Left ventricle myocardium inferior (tissue), 1 donor: ENCODE measurements at regions not wholly inside any gene's neighbourhood (a gene's known extent, or its start where the extent isn't known, plus 50 kb on each side); places are given as distances from the start of the nearest gene placed in this dataset.
A peak's percentile ranks its signal among the peaks of the same experiment; 100 is the strongest.

Experiments
- DNase-seq: peaks from one replicate; pipeline ENCODE4 v3.0.0-alpha.2; 2020
- H3K27ac ChIP-seq: fragments of 200-600 bp; replicated peaks from 2 replicates; pipeline ENCODE4 v1.8.0; 2021
- H3K27me3 ChIP-seq: fragments of 200-600 bp; 2 replicates; pipeline ENCODE4 v1.8.0; 2021; ENCODE audit warnings: low read depth
- H3K36me3 ChIP-seq: fragments of 200-600 bp; 2 replicates; pipeline ENCODE4 v1.8.0; 2021
- H3K4me1 ChIP-seq: fragments of 200-600 bp; 2 replicates; pipeline ENCODE4 v1.8.0; 2021
- H3K4me3 ChIP-seq: fragments of 200-600 bp; 2 replicates; pipeline ENCODE4 v1.8.0; 2021; ENCODE audit warnings: mild to moderate bottlenecking, moderate library complexity
- H3K9me3 ChIP-seq: fragments of 200-600 bp; replicated peaks from 2 replicates; pipeline ENCODE4 v1.8.0; 2021
- CTCF ChIP-seq: fragments of 200-600 bp; IDR thresholded peaks from 2 replicates; pipeline ENCODE4 v1.8.0; 2021; ENCODE audit warnings: antibody characterized with exemption, mild to moderate bottlenecking, borderline replicate concordance
- intact Hi-C: fragments of 100-400 bp; cut with micrococcal nuclease; formaldehyde crosslinking; loops from one replicate; pipeline ENCODE4 v1.11.0; 2022
- donor health status: DM: no; HTN: yes; CAD: no; lungs with severe emphysema.

GRCh38 chr7:96452146-96452545 lies 130.2 kb upstream of the SLC25A13 start:
- no peaks in the 10 kb centered on the region for H3K36me3 ChIP-seq
- H3K27ac ChIP-seq = no peak overlapping the region
- TF ChIP-seq CTCF = no peak
- intact Hi-C loops = no loop called here
- H3K4me3 ChIP-seq = no peak overlapping the region
- no peaks in the 10 kb centered on the region for H3K4me1 ChIP-seq
- no peaks in the 10 kb centered on the region for H3K27me3 ChIP-seq
- no peak for DNase-seq
- H3K9me3 ChIP-seq = no peaks in the 10 kb centered on the region

- intact Hi-C loops = no loop called here
- Histone ChIP-seq H3K4me3 (no peak overlapping the region), H3K27ac (no peak overlapping the region), H3K4me1 (no peaks in the 10 kb centered on the region), H3K27me3 (no peaks in the 10 kb centered on the region), H3K36me3 (no peaks in the 10 kb centered on the region), H3K9me3 (no peaks in the 10 kb centered on the region)
- no peak for DNase-seq
- no peak for TF ChIP-seq CTCF
These were observed 127.2 kb upstream of the SLC25A13 start for GRCh38 chr7:96449094-96449493.

GRCh38 chr7:96447109-96447645 lies 125.3 kb upstream of the SLC25A13 start:
- no peak for TF ChIP-seq CTCF

GRCh38 chr7:96441436-96442084 lies 119.7 kb upstream of the SLC25A13 start:
- Histone ChIP-seq H3K4me3 (no peak overlapping the region), H3K36me3 (no peaks in the 10 kb centered on the region), H3K9me3 (peaks cover 4% of the 10 kb centered on the region), H3K4me1 (peaks cover 5% of the 10 kb centered on the region), H3K27ac (peak overlapping the region; percentile 0), H3K27me3 (no peaks in the 10 kb centered on the region)
- intact Hi-C loops = no loop called here
- DNase-seq = no peak
- no peak for TF ChIP-seq CTCF

More at GRCh38 chr7:96447109-96447645, 125.3 kb upstream of the SLC25A13 start:
- intact Hi-C loops = no loop called here
- no peak for DNase-seq
- no peaks in the 10 kb centered on the region for H3K36me3 ChIP-seq
- H3K27ac ChIP-seq = no peak overlapping the region
- no peaks in the 10 kb centered on the region for H3K27me3 ChIP-seq
- H3K9me3 ChIP-seq = no peaks in the 10 kb centered on the region
- peaks cover 2% of the 10 kb centered on the region for H3K4me1 ChIP-seq
- H3K4me3 ChIP-seq = no peak overlapping the region

- peaks cover 4% of the 10 kb centered on the region for H3K9me3 ChIP-seq
- no peak overlapping the region for H3K27ac ChIP-seq
- H3K4me1 ChIP-seq = peaks cover 5% of the 10 kb centered on the region
- H3K4me3 ChIP-seq = no peak overlapping the region
- intact Hi-C loops = no loop called here
- H3K36me3 ChIP-seq = no peaks in the 10 kb centered on the region
- no peaks in the 10 kb centered on the region for H3K27me3 ChIP-seq
- DNase-seq = no peak
- TF ChIP-seq CTCF = no peak
These were observed 118.4 kb upstream of the SLC25A13 start for GRCh38 chr7:96440328-96440727.
